ENCODE measurements at regions not wholly inside any gene's neighbourhood (a gene's known extent, or its start where the extent isn't known, plus 50 kb on each side); places are given as distances from the start of the nearest gene placed in this dataset.

DNA sequence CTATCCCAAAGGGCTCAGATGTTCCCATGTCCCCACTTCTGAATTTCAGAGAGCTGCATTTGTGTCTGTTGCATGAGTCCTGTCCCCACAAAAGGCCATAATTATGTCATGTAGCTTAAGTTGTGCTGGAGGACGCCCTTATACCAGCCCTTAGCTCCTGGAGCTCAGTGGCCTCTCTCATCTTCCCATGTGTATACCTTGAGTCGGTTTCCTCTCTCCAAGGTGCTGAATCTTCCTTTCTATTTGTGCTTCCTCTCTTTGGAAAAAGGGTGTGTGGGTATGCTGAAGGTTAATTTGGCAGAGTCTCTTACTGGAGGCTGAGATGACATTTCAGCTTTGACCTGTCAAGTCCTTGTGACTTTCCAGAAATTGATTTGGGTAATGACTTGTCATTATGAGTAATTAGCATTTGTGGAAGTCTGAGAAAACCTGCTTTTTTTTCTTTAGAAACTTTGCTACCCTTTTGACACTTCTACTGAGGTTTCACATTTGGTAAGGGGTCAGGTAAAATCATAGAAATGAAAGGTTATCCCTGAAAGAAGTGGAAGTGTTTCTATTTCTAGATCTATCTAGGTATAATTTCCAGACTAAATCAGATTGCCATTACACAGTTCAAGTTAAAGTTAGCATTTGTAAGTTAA is 185.4 kb downstream of the ABCC12 start:
- no peaks in the 10 kb centered on the region for H3K27me3 ChIP-seq (ENCODE audit: control insufficient read depth, insufficient read depth, low read length)
- no peak overlapping the region for H3K9ac ChIP-seq (ENCODE audit: low read length)
- H3K27ac ChIP-seq (ENCODE audit: low read depth, low read length), result no peak overlapping the region
- peaks cover 9% of the 10 kb centered on the region for H3K4me1 ChIP-seq (ENCODE audit: control insufficient read depth, insufficient read depth, low read length)
- no peak overlapping the region for H3K4me3 ChIP-seq (ENCODE audit: low read depth, low read length)
- H3K9me3 ChIP-seq (ENCODE audit: control insufficient read depth, insufficient read depth, low read depth, low read length), result no peaks in the 10 kb centered on the region
- H3K36me3 ChIP-seq (ENCODE audit: control insufficient read depth, insufficient read depth, low read length), result no peaks in the 10 kb centered on the region

DNA sequence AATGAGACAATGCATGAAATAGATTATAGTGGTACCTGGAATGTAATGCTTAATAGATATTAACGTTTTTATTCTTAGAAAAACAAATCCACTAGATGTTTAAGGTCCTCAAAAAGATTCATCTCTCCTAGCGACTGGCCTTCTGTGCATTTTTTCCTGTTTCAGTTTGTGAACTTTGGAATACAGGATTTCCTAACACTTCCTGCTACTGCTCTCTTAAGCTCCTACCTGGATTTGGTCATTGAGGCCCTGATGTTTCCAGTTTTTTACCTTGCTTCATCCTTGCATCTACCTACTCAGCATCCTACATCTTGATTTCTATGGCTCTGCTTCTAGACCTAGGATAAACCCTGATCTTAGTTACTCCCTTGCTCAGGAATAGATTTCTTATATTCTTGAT is 188.4 kb downstream of the ABCC12 start:
- no peak overlapping the region for H3K4me3 ChIP-seq (ENCODE audit: low read depth, low read length)
- no peaks in the 10 kb centered on the region for H3K36me3 ChIP-seq (ENCODE audit: control insufficient read depth, insufficient read depth, low read length)
- no peak overlapping the region for H3K9ac ChIP-seq (ENCODE audit: low read length)
- H3K27me3 ChIP-seq (ENCODE audit: control insufficient read depth, insufficient read depth, low read length), result no peaks in the 10 kb centered on the region
- no peaks in the 10 kb centered on the region for H3K9me3 ChIP-seq (ENCODE audit: control insufficient read depth, insufficient read depth, low read depth, low read length)
- no peak overlapping the region for H3K27ac ChIP-seq (ENCODE audit: low read depth, low read length)
- peaks cover 19% of the 10 kb centered on the region for H3K4me1 ChIP-seq (ENCODE audit: control insufficient read depth, insufficient read depth, low read length)

DNA sequence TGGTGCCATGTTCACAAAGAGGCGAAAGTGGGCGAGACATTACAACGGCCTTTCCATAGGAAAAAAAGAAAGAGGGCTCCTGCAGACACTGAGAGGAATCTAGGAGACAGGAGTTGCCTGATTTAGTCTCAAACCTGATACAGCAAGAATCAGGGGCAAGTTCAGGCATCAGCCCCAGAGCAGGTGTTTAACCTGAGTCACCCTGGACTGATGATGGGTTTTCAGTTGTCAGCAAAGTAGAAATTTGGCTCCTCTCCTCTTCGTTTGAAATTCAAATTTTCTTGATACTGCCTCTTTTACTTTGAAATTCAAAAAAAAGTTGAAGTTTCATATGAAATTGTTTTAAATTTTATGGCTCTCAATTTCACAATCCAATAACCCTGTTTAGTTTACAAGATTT is 189.5 kb downstream of the ABCC12 start:
- Histone ChIP-seq H3K4me1 (ENCODE audit: control insufficient read depth, insufficient read depth, low read length) (peaks cover 19% of the 10 kb centered on the region), H3K27ac (ENCODE audit: low read depth, low read length) (no peak overlapping the region), H3K9ac (ENCODE audit: low read length) (no peak overlapping the region)

DNA sequence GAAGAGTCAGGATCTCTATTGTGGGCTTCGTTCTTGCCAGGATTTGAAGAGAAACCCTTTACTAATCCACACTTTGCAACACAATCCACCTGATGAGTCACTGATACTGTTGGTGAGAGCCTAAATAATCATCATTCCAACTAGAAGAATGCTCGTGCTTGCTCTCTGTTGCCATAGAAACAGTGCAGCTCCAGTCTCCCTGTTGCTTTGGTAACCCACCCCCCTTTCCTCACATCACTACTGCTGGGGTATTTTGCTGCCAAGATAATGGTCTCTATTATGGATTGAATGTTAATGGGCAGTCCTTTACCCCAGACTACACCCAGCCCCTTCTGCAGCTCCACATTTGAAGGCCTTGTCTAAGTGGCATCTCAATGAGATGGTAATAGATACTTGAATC is 190.4 kb downstream of the ABCC12 start:
- H3K27me3 ChIP-seq (ENCODE audit: control insufficient read depth, insufficient read depth, low read length), result no peaks in the 10 kb centered on the region
- H3K4me1 ChIP-seq (ENCODE audit: control insufficient read depth, insufficient read depth, low read length), result peaks cover 19% of the 10 kb centered on the region
- H3K4me3 ChIP-seq (ENCODE audit: low read depth, low read length), result no peak overlapping the region
- peak overlapping the region; percentile 48 for H3K27ac ChIP-seq (ENCODE audit: low read depth, low read length)
- no peak overlapping the region for H3K9ac ChIP-seq (ENCODE audit: low read length)
- no peaks in the 10 kb centered on the region for H3K36me3 ChIP-seq (ENCODE audit: control insufficient read depth, insufficient read depth, low read length)
- H3K9me3 ChIP-seq (ENCODE audit: control insufficient read depth, insufficient read depth, low read depth, low read length), result no peaks in the 10 kb centered on the region

More for the DNA sequence above, 189.5 kb downstream of the ABCC12 start:
- Histone ChIP-seq H3K36me3 (ENCODE audit: control insufficient read depth, insufficient read depth, low read length) (no peaks in the 10 kb centered on the region), H3K9me3 (ENCODE audit: control insufficient read depth, insufficient read depth, low read depth, low read length) (no peaks in the 10 kb centered on the region), H3K4me3 (ENCODE audit: low read depth, low read length) (no peak overlapping the region), H3K27me3 (ENCODE audit: control insufficient read depth, insufficient read depth, low read length) (no peaks in the 10 kb centered on the region)

DNA sequence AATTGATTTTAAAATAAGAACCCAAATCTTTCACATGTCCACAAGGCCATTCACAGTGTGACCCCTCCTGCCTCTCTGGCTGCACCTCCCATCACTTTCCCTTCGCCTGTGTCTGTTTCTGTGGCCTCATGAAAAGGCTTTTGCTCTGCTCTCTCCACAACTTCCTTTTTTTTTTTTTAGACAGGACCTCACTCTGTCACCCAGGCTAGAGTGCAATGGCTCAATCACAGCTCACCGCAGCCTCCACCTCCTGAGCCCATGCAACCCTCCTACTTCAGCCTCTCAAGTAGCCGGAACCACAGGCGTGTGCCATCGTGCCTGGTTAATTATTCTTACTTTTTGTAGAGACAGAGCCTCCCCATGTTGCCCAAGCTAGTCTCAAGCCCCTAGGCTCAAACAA is 197.1 kb downstream of the ABCC12 start:
- H3K27me3 ChIP-seq (ENCODE audit: control insufficient read depth, insufficient read depth, low read length), result no peaks in the 10 kb centered on the region
- H3K4me1 ChIP-seq (ENCODE audit: control insufficient read depth, insufficient read depth, low read length), result 0 out of 2 replicates have a peak, but pooled peaks cover 3% of the 10 kb centered on the region
- H3K4me3 ChIP-seq (ENCODE audit: low read depth, low read length), result no peak overlapping the region
- no peak overlapping the region for H3K9ac ChIP-seq (ENCODE audit: low read length)
- no peak overlapping the region for H3K27ac ChIP-seq (ENCODE audit: low read depth, low read length)
- no peaks in the 10 kb centered on the region for H3K9me3 ChIP-seq (ENCODE audit: control insufficient read depth, insufficient read depth, low read depth, low read length)
- H3K36me3 ChIP-seq (ENCODE audit: control insufficient read depth, insufficient read depth, low read length), result no peaks in the 10 kb centered on the region

DNA sequence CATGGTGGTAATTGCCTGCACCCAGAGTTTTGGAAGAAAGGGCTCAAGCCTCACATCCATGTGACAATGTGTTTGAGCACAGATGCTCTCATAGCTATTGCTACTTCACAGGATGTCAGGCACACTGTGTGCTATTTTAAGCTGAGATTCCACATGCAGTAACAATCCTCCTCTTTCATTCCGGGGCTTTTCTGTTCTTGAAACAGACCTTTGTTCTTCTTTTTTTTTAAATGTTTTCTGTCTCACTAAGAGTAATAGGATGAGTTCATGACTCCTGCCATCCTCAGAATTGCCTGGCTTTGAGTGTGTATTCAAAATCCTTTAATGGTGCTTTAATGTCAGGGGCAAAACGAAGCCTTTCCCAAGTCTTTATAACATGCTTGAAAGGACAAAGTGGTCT is 198.9 kb downstream of the ABCC12 start:
- H3K9ac ChIP-seq (ENCODE audit: low read length), result no peak overlapping the region
- no peak overlapping the region for H3K4me3 ChIP-seq (ENCODE audit: low read depth, low read length)
- no peaks in the 10 kb centered on the region for H3K36me3 ChIP-seq (ENCODE audit: control insufficient read depth, insufficient read depth, low read length)
- H3K27me3 ChIP-seq (ENCODE audit: control insufficient read depth, insufficient read depth, low read length), result no peaks in the 10 kb centered on the region
- H3K9me3 ChIP-seq (ENCODE audit: control insufficient read depth, insufficient read depth, low read depth, low read length), result no peaks in the 10 kb centered on the region
- H3K27ac ChIP-seq (ENCODE audit: low read depth, low read length), result no peak overlapping the region
- H3K4me1 ChIP-seq (ENCODE audit: control insufficient read depth, insufficient read depth, low read length), result 0 out of 2 replicates have a peak, but pooled peaks cover 3% of the 10 kb centered on the region

DNA sequence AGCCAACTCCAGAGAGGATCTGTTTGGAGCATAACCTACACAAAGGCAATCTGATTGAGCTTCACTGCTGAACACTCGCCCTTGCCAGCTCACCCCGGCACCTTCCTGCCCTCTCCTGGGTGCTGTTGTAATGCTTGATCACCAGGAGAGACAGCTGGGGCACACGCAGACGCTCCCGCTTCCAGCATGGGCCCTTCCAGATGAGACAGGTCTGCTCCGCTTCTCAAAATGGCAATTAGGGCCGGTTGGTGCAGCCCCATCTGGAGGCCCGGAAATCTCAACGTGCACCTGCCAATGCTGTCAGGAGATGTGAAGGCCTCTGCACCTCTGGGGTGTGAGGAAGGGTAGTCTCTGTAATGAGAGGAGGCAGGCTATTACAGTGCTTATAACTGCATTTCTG is 206.1 kb downstream of the ABCC12 start:
- H3K27ac ChIP-seq (ENCODE audit: low read depth, low read length), result no peak overlapping the region
- no peaks in the 10 kb centered on the region for H3K27me3 ChIP-seq (ENCODE audit: control insufficient read depth, insufficient read depth, low read length)
- no peak overlapping the region for H3K4me3 ChIP-seq (ENCODE audit: low read depth, low read length)
- no peaks in the 10 kb centered on the region for H3K36me3 ChIP-seq (ENCODE audit: control insufficient read depth, insufficient read depth, low read length)
- H3K9ac ChIP-seq (ENCODE audit: low read length), result no peak overlapping the region
- peaks cover 4% of the 10 kb centered on the region; the same call in 1 of the 2 replicates for H3K9me3 ChIP-seq (ENCODE audit: control insufficient read depth, insufficient read depth, low read depth, low read length)
- no peaks in the 10 kb centered on the region for H3K4me1 ChIP-seq (ENCODE audit: control insufficient read depth, insufficient read depth, low read length)

DNA sequence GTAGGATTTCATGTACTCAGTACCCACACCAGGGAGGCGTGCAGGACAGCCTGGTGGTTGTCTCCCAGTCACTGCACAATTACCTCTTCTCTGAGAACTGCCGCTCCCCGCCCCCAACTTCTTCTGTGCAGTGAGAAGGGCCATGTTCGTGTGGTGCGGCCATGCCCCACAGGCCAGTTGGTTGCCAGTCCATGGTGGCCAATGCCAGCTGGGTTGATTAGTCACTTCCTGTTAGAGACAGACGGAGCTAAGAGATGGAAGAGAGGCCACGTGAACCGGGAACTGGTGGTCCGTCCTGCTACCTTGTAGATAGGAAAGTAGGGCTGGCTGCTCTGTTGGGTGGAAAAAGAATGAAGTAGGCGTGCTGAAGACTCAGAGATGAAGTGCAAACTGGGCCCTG is 206.5 kb downstream of the ABCC12 start:
- H3K9ac ChIP-seq (ENCODE audit: low read length), result no peak overlapping the region
- peaks cover 4% of the 10 kb centered on the region; the same call in 1 of the 2 replicates for H3K9me3 ChIP-seq (ENCODE audit: control insufficient read depth, insufficient read depth, low read depth, low read length)
- no peaks in the 10 kb centered on the region for H3K27me3 ChIP-seq (ENCODE audit: control insufficient read depth, insufficient read depth, low read length)
- no peak overlapping the region for H3K4me3 ChIP-seq (ENCODE audit: low read depth, low read length)
- no peak overlapping the region for H3K27ac ChIP-seq (ENCODE audit: low read depth, low read length)
- no peaks in the 10 kb centered on the region for H3K36me3 ChIP-seq (ENCODE audit: control insufficient read depth, insufficient read depth, low read length)
- H3K4me1 ChIP-seq (ENCODE audit: control insufficient read depth, insufficient read depth, low read length), result no peaks in the 10 kb centered on the region

DNA sequence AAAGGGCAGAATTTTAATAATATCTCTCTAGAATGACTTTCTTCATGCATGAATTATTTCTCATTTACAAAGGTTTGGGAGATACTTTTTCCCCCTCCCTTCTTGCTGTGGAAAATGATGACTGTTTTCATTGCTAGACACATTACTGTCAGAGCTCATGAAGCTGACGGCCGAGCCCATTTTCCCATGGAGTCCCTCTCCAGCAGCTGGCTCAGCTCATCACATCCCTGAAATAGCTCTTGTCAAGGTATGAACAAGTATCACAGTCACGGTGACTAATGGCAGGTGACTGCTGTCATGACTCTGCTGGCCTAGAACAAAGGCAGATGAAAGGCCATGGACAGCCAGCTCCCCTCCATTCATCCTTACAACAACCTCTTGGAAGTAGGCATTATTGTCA is 208.1 kb downstream of the ABCC12 start:
- H3K27ac ChIP-seq (ENCODE audit: low read depth, low read length), result no peak overlapping the region
- H3K36me3 ChIP-seq (ENCODE audit: control insufficient read depth, insufficient read depth, low read length), result no peaks in the 10 kb centered on the region
- no peak overlapping the region for H3K9ac ChIP-seq (ENCODE audit: low read length)
- H3K4me1 ChIP-seq (ENCODE audit: control insufficient read depth, insufficient read depth, low read length), result no peaks in the 10 kb centered on the region
- H3K27me3 ChIP-seq (ENCODE audit: control insufficient read depth, insufficient read depth, low read length), result no peaks in the 10 kb centered on the region
- peaks cover 4% of the 10 kb centered on the region; the same call in 1 of the 2 replicates for H3K9me3 ChIP-seq (ENCODE audit: control insufficient read depth, insufficient read depth, low read depth, low read length)
- no peak overlapping the region for H3K4me3 ChIP-seq (ENCODE audit: low read depth, low read length)

DNA sequence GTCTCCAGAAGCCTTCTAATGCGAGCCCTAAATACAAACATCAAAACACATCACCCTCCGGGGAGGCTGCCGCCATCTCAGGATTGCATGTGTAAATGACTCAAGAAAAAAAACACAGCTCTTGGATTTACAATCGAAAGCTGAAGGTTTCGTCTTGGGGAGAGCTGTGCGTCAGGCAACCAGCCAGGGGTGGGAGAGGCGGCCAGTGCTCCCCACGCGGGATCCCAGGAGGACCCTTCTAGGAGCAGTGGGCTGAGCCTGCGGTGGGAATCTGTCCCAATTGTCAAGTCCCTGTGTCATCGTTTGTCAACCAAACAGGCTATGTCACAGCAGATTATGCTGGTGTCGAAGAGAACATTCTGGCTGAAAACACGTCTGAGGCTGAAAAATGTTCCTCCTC is 209.7 kb downstream of the ABCC12 start:
- no peak overlapping the region for H3K27ac ChIP-seq (ENCODE audit: low read depth, low read length)
- no peak overlapping the region for H3K4me3 ChIP-seq (ENCODE audit: low read depth, low read length)
- H3K4me1 ChIP-seq (ENCODE audit: control insufficient read depth, insufficient read depth, low read length), result no peaks in the 10 kb centered on the region
- H3K9me3 ChIP-seq (ENCODE audit: control insufficient read depth, insufficient read depth, low read depth, low read length), result peaks cover 4% of the 10 kb centered on the region; the same call in 1 of the 2 replicates
- H3K27me3 ChIP-seq (ENCODE audit: control insufficient read depth, insufficient read depth, low read length), result no peaks in the 10 kb centered on the region
- H3K36me3 ChIP-seq (ENCODE audit: control insufficient read depth, insufficient read depth, low read length), result no peaks in the 10 kb centered on the region
- no peak overlapping the region for H3K9ac ChIP-seq (ENCODE audit: low read length)

DNA sequence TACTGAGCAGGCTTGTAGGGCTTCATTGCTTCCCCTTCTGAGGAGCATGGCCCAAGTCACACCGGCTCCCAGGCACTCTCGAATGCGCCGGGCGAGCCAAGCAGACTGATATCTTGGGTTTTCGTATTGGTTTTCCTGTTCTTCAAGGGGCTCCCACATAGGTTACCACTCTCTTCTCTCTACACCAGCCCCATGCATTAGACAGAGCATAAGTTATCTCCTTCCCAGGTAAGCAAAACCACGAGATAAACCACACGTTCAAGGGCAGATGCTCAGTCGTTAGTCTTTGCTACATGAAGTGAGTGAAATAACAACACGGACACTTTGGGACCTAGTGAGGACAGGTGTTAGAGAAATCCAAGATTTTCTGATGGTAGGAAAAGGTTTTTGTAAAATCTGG is 211.2 kb downstream of the ABCC12 start:
- Histone ChIP-seq H3K36me3 (ENCODE audit: control insufficient read depth, insufficient read depth, low read length) (no peaks in the 10 kb centered on the region), H3K27ac (ENCODE audit: low read depth, low read length) (no peak overlapping the region), H3K27me3 (ENCODE audit: control insufficient read depth, insufficient read depth, low read length) (no peaks in the 10 kb centered on the region), H3K4me3 (ENCODE audit: low read depth, low read length) (no peak overlapping the region), H3K9me3 (ENCODE audit: control insufficient read depth, insufficient read depth, low read depth, low read length) (no peaks in the 10 kb centered on the region), H3K4me1 (ENCODE audit: control insufficient read depth, insufficient read depth, low read length) (no peaks in the 10 kb centered on the region; the same call in 1 of the 2 replicates), H3K9ac (ENCODE audit: low read length) (no peak overlapping the region)
